ENCODE measurements at regions not wholly inside any gene's neighbourhood (a gene's known extent, or its start where the extent isn't known, plus 50 kb on each side); places are given as distances from the start of the nearest gene placed in this dataset.

DNA sequence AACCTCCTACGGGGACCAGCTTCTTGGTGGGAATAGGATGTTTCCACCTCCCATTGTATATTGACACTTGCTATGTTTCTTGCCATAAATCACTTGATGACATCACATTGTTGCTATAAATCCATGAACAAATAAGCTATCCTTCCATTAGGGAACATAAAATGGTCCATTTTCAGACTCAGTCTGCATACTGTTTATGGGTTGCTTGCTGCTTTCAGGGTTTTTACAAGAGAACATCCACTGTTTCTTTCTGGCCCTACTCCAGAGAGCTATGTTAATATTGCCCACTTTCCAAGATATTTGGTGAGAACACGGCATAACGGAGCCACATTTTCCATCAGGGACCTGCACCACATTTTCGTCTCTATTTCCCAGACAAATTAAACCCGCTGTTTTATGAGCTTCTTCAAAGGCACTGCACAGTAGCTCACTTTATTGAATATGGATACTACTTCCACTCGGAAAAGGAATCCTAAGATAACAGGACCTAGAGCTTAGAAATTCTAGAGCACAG lies 800.2 kb downstream of the KCNJ2 start:
- Histone ChIP-seq H3K27me3 (no peaks in the 10 kb centered on the region), H3K27ac (no peak overlapping the region), H4K20me1 (no peaks in the 10 kb centered on the region), H3K4me2 (no peak overlapping the region), H3K4me3 (no peak overlapping the region), H3K4me1 (no peaks in the 10 kb centered on the region), H3K36me3 (no peaks in the 10 kb centered on the region), H3K9ac (no peak overlapping the region), H3K9me3 (peaks cover 5% of the 10 kb centered on the region; the same call in 1 of the 2 replicates)
- no peak for TF ChIP-seq Cebpa-rat (IDR thresholded peaks at IDR 0.05)

DNA sequence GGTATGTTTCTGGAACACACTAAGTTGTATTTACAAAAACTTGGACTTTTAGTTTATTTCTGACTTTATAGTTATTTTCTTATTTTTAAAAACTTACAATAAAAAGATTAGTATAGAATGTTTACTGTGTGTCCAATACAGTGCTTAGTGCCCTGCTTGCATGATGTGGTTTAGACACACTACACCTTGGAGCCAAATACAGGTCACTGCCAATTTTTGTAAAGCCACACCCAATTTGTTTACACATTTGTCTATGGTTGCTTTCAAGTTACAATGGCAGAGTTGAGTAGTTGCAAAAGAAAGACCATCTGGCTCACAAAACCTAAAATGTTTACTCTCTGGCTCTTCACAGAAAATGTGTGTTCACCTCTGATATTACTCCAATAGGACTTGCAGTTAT lies 807.1 kb downstream of the KCNJ2 start:
- H3K9me3 ChIP-seq: peaks cover 5% of the 10 kb centered on the region
- H3K4me1 ChIP-seq: no peaks in the 10 kb centered on the region
- no peak for TF ChIP-seq Cebpa-rat (IDR thresholded peaks at IDR 0.05)
- H3K9ac ChIP-seq: no peak overlapping the region
- no peaks in the 10 kb centered on the region for H3K36me3 ChIP-seq
- no peak overlapping the region for H3K4me2 ChIP-seq
- H4K20me1 ChIP-seq: no peaks in the 10 kb centered on the region
- H3K27ac ChIP-seq: no peak overlapping the region
- H3K27me3 ChIP-seq: no peaks in the 10 kb centered on the region
- H3K4me3 ChIP-seq: no peak overlapping the region

DNA sequence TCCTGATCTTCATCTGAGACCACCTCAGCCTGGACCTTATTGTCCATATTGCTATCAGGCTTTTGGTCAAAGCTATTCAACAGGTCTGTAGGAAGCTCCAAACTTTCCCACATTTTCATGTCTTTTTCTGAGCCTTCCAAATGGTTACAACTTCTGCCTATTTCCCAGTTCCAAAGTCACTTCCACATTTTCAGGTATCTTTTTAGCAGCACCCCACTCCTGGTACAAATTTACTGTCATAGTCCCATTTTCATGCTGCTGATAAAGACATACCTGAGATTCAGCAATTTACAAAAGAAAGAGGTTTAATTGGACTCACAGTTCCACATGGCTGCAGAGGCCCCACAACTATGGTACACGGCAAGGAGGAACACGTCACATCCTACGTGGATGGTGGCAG lies 815.5 kb downstream of the KCNJ2 start:
- TF ChIP-seq Cebpa-rat (IDR thresholded peaks at IDR 0.05): no peak
- Histone ChIP-seq H3K36me3 (no peaks in the 10 kb centered on the region), H3K9ac (no peak overlapping the region), H3K4me2 (no peak overlapping the region), H3K9me3 (peaks cover 24% of the 10 kb centered on the region), H3K4me3 (no peak overlapping the region), H3K27ac (no peak overlapping the region), H3K4me1 (no peaks in the 10 kb centered on the region; the same call in 1 of the 2 replicates), H3K27me3 (no peaks in the 10 kb centered on the region), H4K20me1 (no peaks in the 10 kb centered on the region)

DNA sequence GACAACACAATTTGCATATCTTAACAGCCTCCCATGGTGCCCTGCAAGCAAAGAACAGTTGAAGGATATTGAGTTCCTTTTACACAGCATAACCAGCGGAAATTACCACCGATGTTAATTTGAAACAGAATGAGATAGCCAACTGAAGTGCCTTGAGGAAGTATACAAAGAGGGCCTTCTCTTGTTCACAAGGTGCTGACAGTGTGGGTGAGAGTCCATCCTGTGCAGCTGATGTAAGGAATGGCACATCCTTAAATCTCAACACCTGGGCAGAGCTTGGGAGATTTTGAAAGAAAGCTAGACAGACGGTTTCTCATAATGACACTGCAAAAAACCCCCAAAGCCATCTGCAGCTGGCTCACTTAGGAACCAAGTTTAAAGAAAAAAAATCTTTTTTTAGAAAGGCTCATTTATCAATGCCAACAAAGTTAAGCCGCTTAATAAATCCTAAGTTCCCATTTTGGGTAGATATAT lies 818.6 kb downstream of the KCNJ2 start:
- Histone ChIP-seq H3K4me2 (no peak overlapping the region), H3K36me3 (no peaks in the 10 kb centered on the region), H4K20me1 (no peaks in the 10 kb centered on the region), H3K4me1 (no peaks in the 10 kb centered on the region; the same call in 1 of the 2 replicates), H3K27ac (no peak overlapping the region), H3K9ac (no peak overlapping the region), H3K27me3 (no peaks in the 10 kb centered on the region), H3K9me3 (peaks cover 27% of the 10 kb centered on the region), H3K4me3 (no peak overlapping the region)
- no peak for TF ChIP-seq Cebpa-rat (IDR thresholded peaks at IDR 0.05)

DNA sequence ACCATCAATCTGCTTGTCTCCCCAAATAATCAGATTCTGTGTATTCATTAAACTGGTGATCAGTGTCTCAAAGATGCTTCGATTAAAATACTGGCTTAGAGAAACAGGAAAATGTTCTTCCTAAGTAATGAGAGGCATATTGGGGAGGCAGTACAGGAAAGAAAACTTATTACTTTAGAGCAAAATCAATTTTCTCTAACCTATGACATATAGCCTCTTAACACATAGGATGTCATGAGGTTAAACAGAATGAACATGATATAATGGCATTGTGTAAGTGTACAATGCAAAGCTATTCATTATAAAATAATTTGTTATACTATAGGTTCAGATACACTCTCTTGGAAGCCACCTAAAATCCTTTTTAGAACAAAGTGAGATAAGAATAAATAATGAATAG lies 819.3 kb downstream of the KCNJ2 start:
- Histone ChIP-seq H3K4me3 (no peak overlapping the region), H3K9ac (no peak overlapping the region), H3K9me3 (peaks cover 26% of the 10 kb centered on the region), H3K4me2 (no peak overlapping the region), H3K4me1 (no peaks in the 10 kb centered on the region; the same call in 1 of the 2 replicates), H4K20me1 (no peaks in the 10 kb centered on the region), H3K27me3 (no peaks in the 10 kb centered on the region), H3K27ac (no peak overlapping the region), H3K36me3 (no peaks in the 10 kb centered on the region)
- no peak for TF ChIP-seq Cebpa-rat (IDR thresholded peaks at IDR 0.05)

DNA sequence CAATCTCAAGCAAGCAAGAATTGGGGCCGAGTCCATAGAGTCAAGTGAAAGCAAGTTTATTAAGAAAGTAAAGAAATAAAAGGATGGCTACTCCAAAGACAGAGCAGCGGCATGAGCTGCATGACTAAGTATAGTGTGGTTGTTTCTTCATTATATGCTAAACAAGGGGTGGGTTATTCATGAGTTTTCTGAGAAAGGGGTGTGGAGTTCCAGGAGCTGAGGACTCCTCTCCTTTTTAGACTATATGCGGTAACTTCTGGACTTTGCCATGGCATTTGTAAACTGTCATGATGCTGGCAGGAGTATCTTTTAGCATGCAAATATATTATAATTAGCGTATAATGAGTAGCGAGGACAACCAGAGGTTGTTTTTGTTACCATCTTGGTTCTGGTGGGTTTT lies 819.9 kb downstream of the KCNJ2 start:
- no peaks in the 10 kb centered on the region for H3K27me3 ChIP-seq
- no peak for TF ChIP-seq Cebpa-rat (IDR thresholded peaks at IDR 0.05)
- H3K9ac ChIP-seq: no peak overlapping the region
- peaks cover 20% of the 10 kb centered on the region for H3K9me3 ChIP-seq
- no peaks in the 10 kb centered on the region; the same call in 1 of the 2 replicates for H3K4me1 ChIP-seq
- no peaks in the 10 kb centered on the region for H3K36me3 ChIP-seq
- no peaks in the 10 kb centered on the region for H4K20me1 ChIP-seq
- no peak overlapping the region for H3K4me3 ChIP-seq
- H3K27ac ChIP-seq: no peak overlapping the region
- no peak overlapping the region for H3K4me2 ChIP-seq

DNA sequence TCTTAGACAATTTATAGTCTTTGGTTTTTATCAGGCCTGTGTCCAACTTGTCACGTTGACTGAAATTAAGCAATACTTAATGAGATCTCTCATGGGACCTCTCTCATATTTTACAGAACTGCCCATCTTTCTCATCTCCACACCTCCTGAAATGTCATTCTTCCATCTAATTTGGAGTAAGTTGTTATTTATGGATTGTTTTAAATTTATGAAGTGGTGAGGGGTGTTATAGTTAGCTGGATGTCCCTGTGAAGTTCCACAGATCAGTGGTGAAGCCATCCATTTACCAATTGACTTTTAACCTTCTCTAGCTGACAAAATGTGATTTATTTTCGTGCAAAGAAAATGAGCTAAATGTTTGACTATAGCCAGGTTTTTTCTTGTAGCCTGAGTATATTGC lies 824.9 kb downstream of the KCNJ2 start:
- no peaks in the 10 kb centered on the region for H3K36me3 ChIP-seq
- no peak for TF ChIP-seq Cebpa-rat (IDR thresholded peaks at IDR 0.05)
- H3K4me3 ChIP-seq: no peak overlapping the region
- no peaks in the 10 kb centered on the region for H4K20me1 ChIP-seq
- H3K9me3 ChIP-seq: peaks cover 4% of the 10 kb centered on the region; the same call in 1 of the 2 replicates
- H3K4me1 ChIP-seq: no peaks in the 10 kb centered on the region
- no peak overlapping the region for H3K27ac ChIP-seq
- no peaks in the 10 kb centered on the region for H3K27me3 ChIP-seq
- no peak overlapping the region for H3K4me2 ChIP-seq
- no peak overlapping the region for H3K9ac ChIP-seq

DNA sequence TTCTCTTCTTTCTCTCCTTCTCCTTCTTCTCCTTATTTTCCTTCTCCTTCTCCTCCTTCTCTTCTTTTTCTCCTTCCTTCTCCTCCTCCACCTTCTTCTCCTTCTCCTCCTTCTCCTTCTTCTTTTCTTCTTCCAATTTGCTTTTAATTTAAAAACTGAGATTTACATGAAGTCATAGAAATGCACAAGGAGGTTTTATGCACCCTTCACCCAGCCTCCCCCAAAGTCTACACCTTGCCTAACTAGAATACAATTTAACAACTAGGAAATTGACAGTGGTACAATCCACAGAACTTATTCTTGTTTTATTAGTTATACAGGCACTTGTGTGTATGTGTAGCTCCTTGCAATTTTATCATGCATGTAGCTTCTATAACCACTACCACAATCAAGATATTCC lies 826.7 kb downstream of the KCNJ2 start:
- Histone ChIP-seq H3K36me3 (no peaks in the 10 kb centered on the region), H3K27ac (no peak overlapping the region), H4K20me1 (no peaks in the 10 kb centered on the region), H3K4me1 (no peaks in the 10 kb centered on the region), H3K9me3 (peaks cover 4% of the 10 kb centered on the region; the same call in 1 of the 2 replicates), H3K27me3 (no peaks in the 10 kb centered on the region), H3K9ac (no peak overlapping the region), H3K4me3 (no peak overlapping the region), H3K4me2 (no peak overlapping the region)
- TF ChIP-seq Cebpa-rat (IDR thresholded peaks at IDR 0.05): no peak

DNA sequence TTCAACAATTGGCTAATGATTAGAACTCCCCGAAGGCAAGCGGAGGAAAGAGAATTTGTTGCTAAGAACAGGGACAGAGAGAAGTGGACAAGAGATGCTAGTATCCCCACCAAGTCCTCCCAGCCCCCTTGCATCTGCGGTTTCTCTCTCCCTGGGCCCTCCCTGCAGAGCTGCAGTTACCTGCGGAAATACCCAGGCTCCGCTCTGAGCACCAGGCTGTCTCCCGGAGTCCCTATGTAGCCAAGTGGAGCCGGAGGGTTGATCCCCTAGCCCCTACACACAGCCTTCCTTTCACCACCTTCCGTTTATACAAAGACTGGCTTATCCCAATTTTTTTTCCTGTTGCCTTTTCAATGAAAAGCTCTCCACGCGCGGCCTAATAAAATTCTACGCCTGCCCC lies 834.4 kb downstream of the KCNJ2 start:
- H3K4me3 ChIP-seq: no peak overlapping the region
- H4K20me1 ChIP-seq: no peaks in the 10 kb centered on the region
- H3K27me3 ChIP-seq: no peaks in the 10 kb centered on the region
- no peak overlapping the region for H3K27ac ChIP-seq
- no peaks in the 10 kb centered on the region for H3K9me3 ChIP-seq
- H3K36me3 ChIP-seq: no peaks in the 10 kb centered on the region
- H3K4me1 ChIP-seq: no peaks in the 10 kb centered on the region
- no peak overlapping the region for H3K9ac ChIP-seq
- H3K4me2 ChIP-seq: no peak overlapping the region
- TF ChIP-seq Cebpa-rat (IDR thresholded peaks at IDR 0.05): no peak

DNA sequence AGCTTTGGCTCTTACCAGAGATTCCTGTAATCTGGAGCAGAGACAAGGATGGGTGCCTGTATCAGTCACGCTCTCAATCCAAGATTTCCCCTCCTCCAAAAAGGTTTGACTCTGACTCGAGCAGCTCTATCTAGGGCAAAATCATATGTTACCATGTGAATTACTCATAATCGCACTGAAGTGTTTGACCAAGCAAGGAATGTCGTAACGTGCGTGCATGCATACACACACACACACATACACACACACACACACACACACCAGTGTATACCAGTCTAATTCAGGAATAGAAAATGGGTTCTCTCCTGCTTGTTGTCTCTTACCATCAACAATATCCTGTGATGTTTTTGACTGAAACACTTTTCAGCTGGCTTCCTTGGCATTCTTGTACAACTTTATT lies 835.1 kb downstream of the KCNJ2 start:
- H3K9ac ChIP-seq: no peak overlapping the region
- H3K4me2 ChIP-seq: no peak overlapping the region
- H3K27ac ChIP-seq: no peak overlapping the region
- no peaks in the 10 kb centered on the region for H3K4me1 ChIP-seq
- H3K27me3 ChIP-seq: no peaks in the 10 kb centered on the region
- no peak overlapping the region for H3K4me3 ChIP-seq
- H3K9me3 ChIP-seq: no peaks in the 10 kb centered on the region
- H4K20me1 ChIP-seq: no peaks in the 10 kb centered on the region
- no peaks in the 10 kb centered on the region for H3K36me3 ChIP-seq
- TF ChIP-seq Cebpa-rat (IDR thresholded peaks at IDR 0.05): no peak

DNA sequence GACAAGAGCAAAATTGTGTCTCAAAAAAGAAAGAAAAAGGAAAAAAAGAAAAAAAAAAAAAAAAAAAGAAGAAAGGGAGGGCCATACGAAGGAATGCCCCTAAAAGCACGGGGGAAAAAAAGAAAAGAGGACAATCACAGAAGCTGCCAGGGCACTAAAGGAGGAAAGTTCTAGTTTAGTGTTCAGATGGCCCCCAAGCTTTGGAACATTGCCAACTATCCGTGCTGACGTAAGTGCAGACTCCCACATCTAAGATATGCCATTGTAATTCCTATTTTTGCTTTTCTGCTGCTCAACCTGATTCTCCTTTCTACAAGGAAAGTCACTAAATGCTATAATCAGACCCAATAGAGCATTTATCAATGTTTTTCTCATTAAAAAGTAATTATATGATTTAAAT lies 842.1 kb downstream of the KCNJ2 start:
- no peaks in the 10 kb centered on the region for H3K4me1 ChIP-seq
- no peaks in the 10 kb centered on the region for H4K20me1 ChIP-seq
- H3K4me2 ChIP-seq: no peak overlapping the region
- no peaks in the 10 kb centered on the region for H3K36me3 ChIP-seq
- H3K9me3 ChIP-seq: no peaks in the 10 kb centered on the region
- H3K4me3 ChIP-seq: no peak overlapping the region
- no peak overlapping the region for H3K9ac ChIP-seq
- H3K27me3 ChIP-seq: no peaks in the 10 kb centered on the region
- TF ChIP-seq Cebpa-rat (IDR thresholded peaks at IDR 0.05): no peak
- no peak overlapping the region for H3K27ac ChIP-seq
